ENCODE measurements at regions not wholly inside any gene's neighbourhood (a gene's known extent, or its start where the extent isn't known, plus 50 kb on each side); places are given as distances from the start of the nearest gene placed in this dataset.

GRCh38 chr2:88329815-88330603 is 122.5 kb downstream of the FOXI3 start:
- no peaks in the 10 kb centered on the region for H3K27me3 ChIP-seq (ENCODE audit: control insufficient read depth, insufficient read depth, low read length)
- H3K4me1 ChIP-seq (ENCODE audit: control insufficient read depth, insufficient read depth, low read length): no peaks in the 10 kb centered on the region
- WGBS (ENCODE audit: insufficient coverage, low lambda C conversion rate): 20% methylated on average over 1 of the region's 8 CpGs
- H3K27ac ChIP-seq (ENCODE audit: low read length): no peak overlapping the region
- no peak overlapping the region for H3K4me3 ChIP-seq (ENCODE audit: low read length)
- peak; percentile 33 to 70 for DNase-seq
- H3K9me3 ChIP-seq (ENCODE audit: control insufficient read depth, low read depth, low read length): no peaks in the 10 kb centered on the region
- no peaks in the 10 kb centered on the region for H3K36me3 ChIP-seq (ENCODE audit: control insufficient read depth, insufficient read depth, low read length)

DNA sequence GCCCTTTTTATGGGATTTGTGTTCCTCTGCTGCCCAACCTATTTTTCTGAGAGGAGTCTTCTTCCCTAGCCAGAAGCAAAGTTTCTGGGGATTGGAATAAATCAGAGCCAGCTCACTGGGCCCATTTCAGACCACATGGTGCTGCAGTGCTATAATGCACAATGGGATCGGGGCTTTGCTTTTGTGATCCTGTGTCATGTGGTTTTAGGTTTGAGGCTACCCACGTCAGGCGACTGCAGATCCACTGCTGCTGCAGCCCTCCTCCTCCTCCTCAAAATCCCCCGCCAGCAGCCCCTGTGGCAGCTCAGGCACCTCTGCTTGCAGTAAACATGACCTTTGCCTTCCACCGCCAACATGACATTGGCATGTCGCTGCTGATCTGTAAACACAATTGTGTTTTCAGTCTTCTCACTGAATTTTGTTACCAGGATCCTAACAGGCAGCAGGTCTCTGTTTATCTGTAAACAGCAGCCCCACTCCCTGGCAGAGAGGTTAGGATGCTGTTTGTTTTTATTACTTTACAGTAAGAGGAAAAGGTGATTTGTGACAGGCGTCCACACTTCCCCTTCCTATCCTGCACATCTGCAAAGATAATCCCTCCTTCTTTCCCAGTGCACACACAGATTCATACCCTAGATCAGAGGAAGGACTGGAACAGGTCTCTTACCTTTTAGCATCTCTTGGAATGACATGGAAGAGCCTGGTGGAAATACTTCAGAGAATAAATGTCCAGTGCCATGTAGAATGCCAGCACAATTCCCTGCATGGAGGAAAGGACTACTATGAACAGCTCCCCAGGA is 130.8 kb downstream of the FOXI3 start:
- Histone ChIP-seq H3K36me3 (ENCODE audit: control insufficient read depth, insufficient read depth, low read length) (no peaks in the 10 kb centered on the region), H3K27me3 (ENCODE audit: control insufficient read depth, insufficient read depth, low read length) (no peaks in the 10 kb centered on the region)
- peak in 1 of 2 donors; percentile 6 for DNase-seq

GRCh38 chr2:88320076-88320773 is 132.3 kb downstream of the FOXI3 start:
- DNase-seq: no peak
- Histone ChIP-seq H3K27me3 (ENCODE audit: control insufficient read depth, insufficient read depth, low read length) (no peaks in the 10 kb centered on the region), H3K4me1 (ENCODE audit: control insufficient read depth, insufficient read depth, low read length) (no peaks in the 10 kb centered on the region), H3K36me3 (ENCODE audit: control insufficient read depth, insufficient read depth, low read length) (no peaks in the 10 kb centered on the region), H3K27ac (ENCODE audit: low read length) (no peak overlapping the region), H3K4me3 (ENCODE audit: low read length) (no peak overlapping the region), H3K9me3 (ENCODE audit: control insufficient read depth, low read depth, low read length) (no peaks in the 10 kb centered on the region)
- WGBS (ENCODE audit: insufficient coverage, low lambda C conversion rate): no CpG with 5 or more reads among the region's 2 CpGs

More for the DNA sequence above, 130.8 kb downstream of the FOXI3 start:
- Histone ChIP-seq H3K4me3 (ENCODE audit: low read length) (no peak overlapping the region), H3K9me3 (ENCODE audit: control insufficient read depth, low read depth, low read length) (no peaks in the 10 kb centered on the region), H3K27ac (ENCODE audit: low read length) (no peak overlapping the region), H3K4me1 (ENCODE audit: control insufficient read depth, insufficient read depth, low read length) (no peaks in the 10 kb centered on the region)
- 0% methylated on average over 1 of the region's 7 CpGs for WGBS (ENCODE audit: insufficient coverage, low lambda C conversion rate)

- WGBS (ENCODE audit: insufficient coverage, low lambda C conversion rate): 100% methylated on average over 2 of the region's 5 CpGs
- DNase-seq: no peak
Measured at GRCh38 chr2:88318956-88319330, 133.6 kb downstream of the FOXI3 start.

GRCh38 chr2:88318071-88318955 is 134.2 kb downstream of the FOXI3 start:
- Histone ChIP-seq H3K27me3 (ENCODE audit: control insufficient read depth, insufficient read depth, low read length) (no peaks in the 10 kb centered on the region), H3K9me3 (ENCODE audit: control insufficient read depth, low read depth, low read length) (no peaks in the 10 kb centered on the region), H3K4me3 (ENCODE audit: low read length) (no peak overlapping the region), H3K4me1 (ENCODE audit: control insufficient read depth, insufficient read depth, low read length) (no peaks in the 10 kb centered on the region), H3K36me3 (ENCODE audit: control insufficient read depth, insufficient read depth, low read length) (no peaks in the 10 kb centered on the region), H3K27ac (ENCODE audit: low read length) (no peak overlapping the region)
- WGBS (ENCODE audit: insufficient coverage, low lambda C conversion rate): no CpG with 5 or more reads among the region's 5 CpGs
- DNase-seq: no peak

More at GRCh38 chr2:88318956-88319330, 133.6 kb downstream of the FOXI3 start:
- Histone ChIP-seq H3K4me1 (ENCODE audit: control insufficient read depth, insufficient read depth, low read length) (no peaks in the 10 kb centered on the region), H3K4me3 (ENCODE audit: low read length) (no peak overlapping the region), H3K27me3 (ENCODE audit: control insufficient read depth, insufficient read depth, low read length) (no peaks in the 10 kb centered on the region), H3K36me3 (ENCODE audit: control insufficient read depth, insufficient read depth, low read length) (no peaks in the 10 kb centered on the region), H3K9me3 (ENCODE audit: control insufficient read depth, low read depth, low read length) (no peaks in the 10 kb centered on the region), H3K27ac (ENCODE audit: low read length) (no peak overlapping the region)

DNA sequence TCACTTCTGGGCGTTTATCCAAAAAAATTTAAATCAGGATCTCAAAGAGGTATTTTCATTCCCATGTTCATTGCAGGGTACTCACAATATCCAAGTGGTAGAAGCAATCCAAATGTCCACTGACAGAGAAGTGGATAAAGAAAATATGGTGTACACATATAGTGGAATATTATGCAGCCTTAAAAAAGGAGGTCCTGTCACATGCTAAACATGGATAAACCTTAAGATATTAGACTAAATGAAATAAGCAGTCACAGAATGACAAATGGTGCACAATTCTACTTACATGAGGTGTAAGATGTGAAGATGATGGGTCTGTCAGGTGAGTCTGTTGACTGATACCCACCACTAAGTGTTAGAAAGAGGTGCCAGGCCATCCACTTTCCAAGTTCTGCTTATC is 140.6 kb downstream of the THNSL2 start:
- H3K27me3 ChIP-seq (ENCODE audit: control insufficient read depth, insufficient read depth, low read length): no peaks in the 10 kb centered on the region
- H3K9me3 ChIP-seq (ENCODE audit: control insufficient read depth, low read depth, low read length): no peaks in the 10 kb centered on the region
- no peak overlapping the region for H3K4me3 ChIP-seq (ENCODE audit: low read length)
- WGBS (ENCODE audit: insufficient coverage, low lambda C conversion rate): no CpG with 5 or more reads among the region's 1 CpG
- DNase-seq: no peak
- H3K36me3 ChIP-seq (ENCODE audit: control insufficient read depth, insufficient read depth, low read length): no peaks in the 10 kb centered on the region
- no peaks in the 10 kb centered on the region for H3K4me1 ChIP-seq (ENCODE audit: control insufficient read depth, insufficient read depth, low read length)
- H3K27ac ChIP-seq (ENCODE audit: low read length): no peak overlapping the region

DNA sequence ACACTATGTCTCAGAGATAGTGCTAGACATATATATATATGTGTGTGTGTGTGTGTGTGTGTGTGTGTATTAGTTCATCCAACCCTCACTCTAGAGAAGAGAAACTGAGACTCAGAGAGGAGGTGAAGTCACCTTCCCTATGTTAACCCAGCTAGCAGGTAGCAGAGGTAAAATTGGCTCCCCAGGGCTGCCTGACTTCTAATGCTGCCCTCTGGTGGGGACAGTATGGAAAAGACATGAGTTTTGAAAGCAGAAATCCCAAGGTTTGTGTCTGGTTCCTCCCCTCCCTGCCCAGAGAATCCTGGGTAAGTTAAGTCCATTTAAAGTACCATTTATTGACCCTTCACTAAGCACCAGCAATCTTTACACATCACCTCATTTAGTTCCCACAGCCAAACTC is 137.7 kb downstream of the THNSL2 start:
- H3K36me3 ChIP-seq (ENCODE audit: control insufficient read depth, insufficient read depth, low read length): no peaks in the 10 kb centered on the region
- H3K9me3 ChIP-seq (ENCODE audit: control insufficient read depth, low read depth, low read length): no peaks in the 10 kb centered on the region
- H3K4me3 ChIP-seq (ENCODE audit: low read length): no peak overlapping the region
- no peaks in the 10 kb centered on the region for H3K4me1 ChIP-seq (ENCODE audit: control insufficient read depth, insufficient read depth, low read length)
- no peak for DNase-seq
- H3K27me3 ChIP-seq (ENCODE audit: control insufficient read depth, insufficient read depth, low read length): no peaks in the 10 kb centered on the region
- no peak overlapping the region for H3K27ac ChIP-seq (ENCODE audit: low read length)

DNA sequence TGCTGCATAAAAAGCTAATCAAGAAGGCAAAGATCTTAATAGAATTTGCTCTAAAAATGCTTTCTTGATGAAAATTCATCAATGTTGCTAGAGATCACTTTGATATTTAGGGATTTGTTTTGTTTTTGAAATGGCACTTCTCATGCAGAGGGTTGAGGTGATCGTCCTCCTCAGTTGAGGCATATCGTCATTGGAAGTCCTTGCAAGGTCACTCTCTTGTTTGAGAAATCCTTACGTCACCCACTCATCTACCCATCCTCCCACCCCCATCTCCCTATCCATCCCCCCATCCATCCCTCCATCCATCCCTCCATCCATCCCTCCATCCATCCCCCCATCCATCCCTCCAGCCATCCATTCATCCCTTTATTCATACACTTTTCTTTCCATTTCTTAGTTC is 133.7 kb downstream of the THNSL2 start:
- Histone ChIP-seq H3K27me3 (ENCODE audit: control insufficient read depth, insufficient read depth, low read length) (no peaks in the 10 kb centered on the region), H3K9me3 (ENCODE audit: control insufficient read depth, low read depth, low read length) (no peaks in the 10 kb centered on the region), H3K36me3 (ENCODE audit: control insufficient read depth, insufficient read depth, low read length) (no peaks in the 10 kb centered on the region), H3K4me3 (ENCODE audit: low read length) (no peak overlapping the region), H3K4me1 (ENCODE audit: control insufficient read depth, insufficient read depth, low read length) (no peaks in the 10 kb centered on the region), H3K27ac (ENCODE audit: low read length) (no peak overlapping the region)
- WGBS (ENCODE audit: insufficient coverage, low lambda C conversion rate): no CpG with 5 or more reads among the region's 3 CpGs
- DNase-seq: no peak

GRCh38 chr2:88296247-88296646 is 126.1 kb downstream of the THNSL2 start:
- Histone ChIP-seq H3K36me3 (ENCODE audit: control insufficient read depth, insufficient read depth, low read length) (no peaks in the 10 kb centered on the region), H3K4me1 (ENCODE audit: control insufficient read depth, insufficient read depth, low read length) (no peaks in the 10 kb centered on the region), H3K27me3 (ENCODE audit: control insufficient read depth, insufficient read depth, low read length) (no peaks in the 10 kb centered on the region), H3K4me3 (ENCODE audit: low read length) (no peak overlapping the region), H3K27ac (ENCODE audit: low read length) (no peak overlapping the region), H3K9me3 (ENCODE audit: control insufficient read depth, low read depth, low read length) (no peaks in the 10 kb centered on the region)
- WGBS (ENCODE audit: insufficient coverage, low lambda C conversion rate): no CpG with 5 or more reads among the region's 2 CpGs
- DNase-seq: no peak
